HG03442 (cell line): ENCODE measurements at regions not wholly inside any gene's neighbourhood (a gene's known extent, or its start where the extent isn't known, plus 50 kb on each side); places are given as distances from the start of the nearest gene placed in this dataset.

ENCODE experiments used
- ATAC-seq: cut with Tn5 transposase; IDR thresholded peaks from one replicate; pipeline ENCODE4 v1.9.1; 2021; ENCODE audit warnings: mild to moderate bottlenecking, moderate library complexity; ENCODE audit not compliant: unreplicated experiment

DNA sequence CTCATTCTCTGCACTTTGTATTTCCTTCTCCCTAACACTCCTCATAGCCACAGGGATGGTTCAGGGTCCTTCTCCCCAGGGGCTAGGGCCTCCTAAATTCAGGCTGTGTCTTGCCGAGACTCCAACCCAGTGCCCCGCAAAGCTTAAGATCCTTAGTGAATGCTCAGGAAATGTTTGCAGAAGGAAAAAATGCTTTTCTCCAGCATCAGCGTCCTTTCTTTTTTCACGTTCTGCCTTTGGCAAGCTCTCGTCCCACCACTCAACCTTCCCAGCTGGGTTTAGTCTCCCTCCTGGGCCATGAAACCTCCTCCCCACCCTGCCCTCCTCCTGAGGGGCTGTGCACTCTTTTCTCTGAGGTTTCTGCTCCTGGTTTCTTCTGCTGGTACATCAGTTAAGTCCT lies 503.8 kb upstream of the B3GAT1 start:
- ATAC-seq, result no peak

DNA sequence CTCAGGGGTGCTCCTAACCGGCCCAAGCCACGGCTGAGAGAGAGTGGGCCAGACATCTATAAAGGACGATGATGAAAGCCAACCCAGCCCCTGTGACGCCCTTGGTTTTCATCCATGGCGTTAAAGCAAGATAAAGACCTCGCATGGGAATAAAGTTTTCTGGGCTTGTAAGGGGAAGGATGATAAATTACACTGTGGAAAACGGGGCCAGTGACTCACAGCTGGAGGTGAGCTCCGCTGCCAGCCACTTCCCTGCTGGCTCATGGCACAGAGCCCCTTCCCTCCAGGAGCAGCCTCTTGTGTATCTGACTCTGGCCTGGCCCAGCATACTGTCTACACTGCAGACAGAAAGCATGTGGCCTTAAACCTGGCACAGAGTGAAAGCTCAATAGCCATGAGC lies 503.2 kb upstream of the B3GAT1 start:
- ATAC-seq, result no peak

DNA sequence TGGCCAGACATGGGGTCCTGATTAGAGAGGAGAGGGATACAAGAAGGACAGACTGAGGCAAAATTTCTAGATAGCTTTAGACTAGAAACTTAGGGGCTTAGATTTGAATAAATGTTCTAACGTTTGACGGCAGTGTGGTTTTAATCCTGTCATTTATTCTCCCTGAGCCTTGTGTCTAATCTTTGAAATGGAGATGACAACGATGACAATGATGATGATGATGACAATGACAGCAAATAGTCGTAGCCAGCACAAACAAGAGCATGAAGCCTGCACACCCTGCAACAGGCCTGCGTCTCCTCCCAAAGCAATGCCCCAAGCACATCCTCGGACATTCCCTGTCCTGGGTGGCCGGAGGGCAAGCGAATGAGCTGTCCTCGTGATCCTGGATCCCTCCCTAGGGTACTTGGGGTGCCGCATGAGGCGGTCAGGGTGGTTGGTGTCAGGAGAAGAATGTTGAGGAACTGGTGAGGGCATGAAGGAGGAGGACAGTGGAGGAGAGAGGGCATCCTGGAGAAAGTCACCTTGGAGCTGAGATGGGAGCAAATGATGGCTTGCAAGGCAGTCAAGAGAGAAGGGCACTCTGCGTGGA lies 502.1 kb upstream of the B3GAT1 start:
- ATAC-seq, result no peak

DNA sequence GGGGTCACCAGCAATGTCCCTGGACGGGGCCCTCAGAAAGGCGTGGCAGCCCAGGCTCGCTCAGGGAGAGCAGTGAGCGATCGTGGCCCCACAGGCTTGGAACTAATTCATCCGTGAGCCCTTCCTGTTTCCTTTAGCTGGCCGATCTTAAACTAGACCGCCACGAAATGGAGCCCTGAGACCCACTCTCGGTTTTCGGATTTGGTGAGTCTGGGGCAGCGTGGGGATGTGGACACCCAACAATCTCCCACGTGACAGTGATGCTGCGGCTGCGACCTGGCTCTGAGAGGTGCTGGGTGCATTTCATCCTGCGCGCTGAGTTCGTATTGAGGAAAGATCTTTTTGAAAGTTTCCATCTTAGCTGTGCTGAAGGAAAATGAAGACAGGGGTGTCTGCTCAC lies 501.3 kb upstream of the B3GAT1 start:
- ATAC-seq, result no peak

DNA sequence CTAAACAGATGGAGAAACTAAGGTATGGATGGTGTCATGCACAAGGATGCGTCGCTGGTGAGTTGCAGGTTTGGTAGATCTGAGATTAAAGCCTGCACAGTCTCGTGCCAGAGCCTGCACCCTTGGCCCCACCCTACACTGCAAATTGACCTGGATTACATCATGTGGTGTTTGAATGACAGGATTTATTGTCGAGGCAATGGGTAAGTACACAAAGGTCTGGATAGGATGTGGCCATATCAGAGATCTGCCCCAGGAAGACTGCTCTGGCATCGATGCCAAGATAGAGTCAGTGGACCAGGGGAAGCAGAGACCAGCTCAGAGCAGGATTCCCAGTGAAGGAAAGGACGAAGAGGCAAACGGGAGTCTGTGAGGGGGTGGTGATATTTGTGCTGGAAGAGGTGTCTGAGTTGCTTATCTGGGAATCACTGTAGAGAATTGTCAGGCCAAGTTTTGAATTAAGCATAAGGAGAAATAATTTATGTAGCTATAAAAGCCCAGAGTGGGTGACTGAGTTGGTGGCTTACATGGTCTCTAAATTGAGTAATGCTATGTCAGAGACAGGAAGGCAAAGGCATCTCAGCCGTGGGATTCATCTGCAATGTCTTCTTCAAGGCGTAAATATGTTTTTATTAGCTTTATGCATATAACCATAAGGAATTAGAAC lies 499.6 kb upstream of the B3GAT1 start:
- ATAC-seq, result no peak

DNA sequence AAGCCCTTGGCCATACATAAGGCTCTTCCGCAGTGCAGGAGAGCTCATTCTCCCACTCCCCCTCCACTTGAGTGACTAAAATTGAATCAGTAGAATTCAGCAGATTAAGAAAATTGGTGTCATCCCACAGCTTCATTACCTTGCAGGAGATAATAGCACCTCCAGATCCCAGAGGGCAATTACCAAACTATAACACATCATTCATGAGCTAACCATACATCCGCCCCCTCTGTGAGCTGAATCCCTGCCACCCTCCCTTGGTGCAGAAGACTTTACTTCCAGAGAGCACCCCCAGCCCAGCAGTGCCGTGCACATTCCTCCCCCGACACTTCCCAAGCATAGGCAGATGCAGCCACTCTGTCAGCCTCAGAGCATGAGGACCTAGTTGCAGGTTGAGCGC lies 496.5 kb upstream of the B3GAT1 start:
- ATAC-seq, result no peak

DNA sequence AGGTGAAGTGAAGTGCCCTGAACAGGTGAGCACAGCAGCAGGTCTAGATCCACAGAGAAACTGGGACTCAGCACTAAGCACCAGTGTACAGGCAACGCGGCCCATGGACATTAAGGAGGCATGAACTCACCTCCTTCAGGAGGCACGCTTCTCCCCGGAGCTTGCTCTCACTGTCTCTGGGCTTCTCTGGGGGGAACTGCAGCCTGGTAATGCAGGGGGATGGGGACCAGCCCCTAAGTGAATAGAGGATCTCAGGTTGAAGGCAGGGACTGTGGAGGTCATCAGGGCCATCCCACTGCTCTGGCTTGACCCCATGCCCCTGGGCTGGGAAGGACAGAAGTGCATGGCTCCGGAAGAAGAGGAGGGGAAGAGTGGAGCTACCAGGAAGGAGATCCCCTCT lies 495.6 kb upstream of the B3GAT1 start:
- no peak for ATAC-seq

DNA sequence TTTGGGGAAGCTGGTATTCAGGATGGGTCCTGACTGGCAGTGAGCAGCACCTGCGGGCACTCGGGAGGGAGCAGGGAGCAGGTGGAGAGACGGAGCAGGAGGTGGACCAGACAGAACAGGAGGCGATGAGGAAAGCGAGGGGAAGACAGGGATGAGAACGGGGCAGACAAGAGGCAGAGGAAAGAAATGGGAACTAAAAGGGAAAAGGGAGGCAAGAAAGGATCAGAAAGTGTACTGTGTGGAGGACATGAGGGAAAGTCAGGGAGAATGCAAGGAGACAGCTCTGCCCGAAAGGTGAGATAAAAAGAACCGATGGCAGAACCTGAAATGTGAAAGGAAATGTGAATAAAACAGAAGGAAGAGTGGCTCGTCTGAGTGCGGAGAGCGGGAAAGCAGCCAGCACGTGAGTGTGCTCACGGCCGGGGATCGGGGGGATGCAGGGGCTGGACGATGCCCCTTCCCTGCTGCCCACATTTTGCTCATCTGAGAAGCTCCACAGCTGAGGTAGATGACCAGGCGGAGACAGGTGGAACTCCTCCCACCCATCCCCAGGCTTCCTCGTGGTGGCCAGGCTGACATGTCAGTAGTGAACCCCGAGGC lies 494.4 kb upstream of the B3GAT1 start:
- ATAC-seq, result no peak

DNA sequence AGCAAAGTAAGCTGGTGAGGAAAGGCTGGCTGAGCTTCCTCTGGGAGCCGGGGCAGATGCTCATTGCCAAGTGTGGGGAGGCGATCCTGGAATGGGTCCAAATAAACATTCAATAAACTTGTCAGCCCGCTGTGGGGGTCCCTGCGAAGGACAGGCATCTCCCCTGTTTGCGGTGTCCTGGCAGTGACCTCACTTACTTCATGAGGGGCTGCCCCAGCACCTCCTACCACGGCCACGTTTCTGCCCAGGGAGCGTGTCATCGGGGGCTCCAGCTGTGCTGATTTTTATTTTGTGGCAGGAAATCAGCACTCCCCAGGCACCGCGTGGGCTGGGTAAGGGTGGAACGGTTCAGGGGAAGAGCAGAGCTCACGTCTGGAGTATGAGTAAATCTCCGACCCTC lies 493.9 kb upstream of the B3GAT1 start:
- ATAC-seq, result no peak

DNA sequence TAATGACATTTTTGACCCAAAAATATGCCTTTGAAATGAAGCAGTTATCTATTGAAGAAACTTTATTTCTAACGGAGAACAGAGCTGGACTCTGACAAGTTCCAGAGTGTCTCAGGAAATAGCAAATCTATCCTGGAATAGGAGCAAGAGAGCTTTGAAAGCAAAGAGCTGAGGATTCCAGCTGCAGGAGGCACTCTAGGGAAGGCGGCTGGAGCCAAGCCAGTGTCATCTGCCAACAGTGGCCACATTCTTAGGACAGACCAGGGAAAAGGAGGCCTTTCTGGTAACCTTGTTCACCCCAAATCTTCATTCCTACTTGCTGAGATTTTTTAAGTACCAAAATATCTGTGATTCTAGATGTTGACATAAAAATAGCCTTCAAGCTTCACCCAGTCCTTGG lies 493.5 kb upstream of the B3GAT1 start:
- no peak for ATAC-seq

DNA sequence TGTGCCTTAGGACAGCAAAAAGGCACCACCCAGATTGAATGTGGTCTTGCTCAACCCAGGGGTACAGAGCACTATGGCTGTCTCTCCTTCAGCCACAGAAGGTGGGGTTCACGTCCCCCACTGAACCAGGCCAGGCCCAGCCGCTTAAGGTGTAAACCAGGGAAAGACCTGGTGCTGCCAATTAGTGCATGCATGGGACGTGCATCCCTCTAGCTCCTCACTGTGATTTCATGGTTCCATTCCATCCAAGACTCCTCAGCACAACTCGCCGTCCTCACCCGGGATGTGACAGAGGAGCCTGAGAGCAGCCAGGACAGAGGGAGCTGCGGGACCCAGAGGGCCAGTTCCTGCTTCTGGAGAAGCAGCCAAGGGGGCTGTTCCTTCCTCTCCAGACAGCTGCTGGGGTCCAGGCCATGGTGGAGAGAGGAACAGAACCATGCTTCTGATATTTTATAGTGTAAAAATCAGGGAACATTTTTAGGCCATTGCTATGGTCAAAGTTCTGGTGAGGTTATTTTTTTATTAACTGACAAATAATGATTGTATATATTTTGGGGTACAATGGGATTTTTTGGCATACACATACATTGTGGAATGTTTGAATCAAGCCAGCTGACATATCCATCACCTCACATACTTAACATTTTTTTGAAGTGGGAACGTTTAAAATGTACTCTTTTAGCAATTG lies 492.2 kb upstream of the B3GAT1 start:
- ATAC-seq, result no peak

DNA sequence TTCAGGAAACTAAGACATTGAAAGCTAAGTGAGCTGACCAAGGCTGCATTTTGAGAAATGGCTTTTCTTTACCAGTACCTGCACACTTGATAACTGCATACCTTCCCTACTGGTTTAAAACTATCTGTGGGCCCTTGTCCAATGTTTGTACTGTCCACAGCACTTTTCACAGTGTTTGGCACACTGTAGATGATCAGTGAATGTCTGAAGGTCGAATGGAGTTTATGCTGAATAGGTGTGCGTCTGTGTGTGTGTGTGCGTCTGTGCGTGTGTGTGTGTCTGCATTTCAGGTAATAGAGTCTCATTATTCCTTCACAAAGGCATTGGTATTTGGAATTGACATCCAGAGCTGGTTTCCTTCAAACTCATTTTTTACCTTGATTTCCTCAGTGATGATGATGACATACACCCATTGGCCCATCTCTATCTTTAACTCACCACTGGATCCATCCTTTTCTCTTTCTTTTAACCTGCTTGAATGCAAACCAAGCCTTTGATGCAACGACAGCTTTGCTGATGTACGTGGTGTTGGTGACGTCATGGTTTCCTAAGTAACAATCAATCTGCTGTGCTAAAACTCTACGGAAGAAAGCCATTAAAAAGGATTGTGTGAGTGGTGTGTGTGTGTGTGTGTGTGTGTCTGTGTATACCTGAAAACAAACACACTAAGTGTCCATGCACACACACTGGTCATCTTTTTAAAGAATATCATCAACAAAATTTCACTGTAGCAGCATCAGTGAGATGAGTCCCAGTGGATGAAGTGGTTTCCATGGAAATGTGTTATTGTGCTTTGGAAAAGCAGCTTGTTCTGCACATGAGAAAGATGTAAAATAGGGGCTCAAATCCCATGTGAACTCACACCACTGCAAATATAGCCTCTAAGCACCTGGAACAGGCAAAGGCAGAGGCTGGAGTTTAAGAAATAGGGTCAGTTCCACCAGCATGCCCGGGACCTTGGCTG lies 490.2 kb upstream of the B3GAT1 start:
- ATAC-seq, result no peak

DNA sequence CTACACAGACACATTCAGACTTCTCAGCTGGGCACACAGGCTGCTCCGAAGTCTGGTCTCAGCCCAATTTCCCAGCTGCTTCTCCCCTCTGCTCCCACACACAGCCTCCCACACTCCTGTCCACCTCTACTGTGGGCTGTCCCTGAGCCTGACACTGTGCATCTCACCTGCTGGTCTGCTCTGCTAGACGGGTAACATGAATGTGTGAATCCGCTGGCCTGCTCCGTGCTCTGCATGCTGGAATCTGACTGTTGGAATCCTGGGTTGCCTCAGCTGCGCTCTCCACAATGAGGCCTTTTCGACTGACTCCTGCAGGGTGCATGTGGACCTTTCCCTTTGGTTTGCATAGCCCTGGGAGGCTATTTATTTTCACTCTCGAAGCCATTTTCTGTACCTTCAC lies 489.5 kb upstream of the B3GAT1 start:
- no peak for ATAC-seq

DNA sequence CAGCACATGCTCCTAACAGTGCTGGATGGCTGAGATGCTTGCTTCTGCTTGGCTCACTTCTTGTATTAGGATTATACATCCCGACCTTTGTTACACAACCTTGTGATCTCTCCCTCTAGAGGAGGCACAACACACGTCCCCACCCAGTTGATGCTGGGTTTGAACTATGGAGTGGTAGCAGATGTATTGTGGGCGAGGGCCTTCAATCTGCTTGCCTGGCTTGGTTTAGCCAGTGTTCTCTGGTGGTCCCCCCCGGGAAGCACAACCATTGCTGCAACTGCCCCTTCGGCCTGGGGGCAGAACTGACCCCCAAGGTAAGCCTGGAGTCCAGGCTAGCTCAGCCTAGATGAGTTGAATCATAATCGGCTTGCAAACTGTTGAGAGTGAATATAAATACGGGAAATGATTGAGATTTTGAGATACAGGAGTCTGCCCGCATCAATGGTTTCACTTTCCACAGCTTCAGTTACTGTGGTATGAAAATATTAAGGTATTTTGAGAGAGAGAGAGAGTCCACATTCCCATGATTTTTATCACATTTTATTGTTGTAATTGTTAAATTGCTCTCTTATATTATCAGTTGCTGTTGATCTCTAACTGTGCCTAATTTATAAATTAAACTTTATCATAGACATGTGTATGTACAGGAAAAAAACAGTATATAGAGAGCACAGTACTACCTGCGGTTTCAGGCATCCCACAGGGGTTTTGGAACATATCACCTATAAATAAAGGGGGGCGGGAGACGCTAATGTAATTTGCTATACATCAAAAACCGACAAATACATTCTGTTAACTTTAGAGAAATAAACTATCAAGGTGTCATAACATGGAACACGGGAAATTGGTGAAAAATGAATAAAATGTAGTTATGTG lies 482.0 kb upstream of the B3GAT1 start:
- ATAC-seq, result no peak

DNA sequence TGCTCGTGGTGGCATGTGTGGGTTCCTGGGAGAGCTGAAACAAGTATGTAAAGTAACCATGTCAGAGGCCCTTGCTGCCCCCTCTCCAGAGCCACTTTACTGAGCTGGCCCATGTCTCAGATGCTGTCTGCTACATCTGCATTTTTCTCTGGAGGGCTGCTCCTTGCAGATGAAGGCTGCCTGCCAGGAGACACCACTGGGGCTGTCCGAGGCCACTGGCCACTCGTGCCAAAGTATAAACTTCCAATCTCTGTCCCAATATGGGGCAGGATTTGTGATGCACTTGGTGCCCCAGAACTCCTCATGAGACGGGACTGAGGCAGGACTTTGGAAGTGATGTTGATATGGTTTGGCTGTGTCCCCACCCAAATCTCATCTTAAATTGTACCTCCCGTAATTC lies 478.4 kb upstream of the B3GAT1 start:
- no peak for ATAC-seq

DNA sequence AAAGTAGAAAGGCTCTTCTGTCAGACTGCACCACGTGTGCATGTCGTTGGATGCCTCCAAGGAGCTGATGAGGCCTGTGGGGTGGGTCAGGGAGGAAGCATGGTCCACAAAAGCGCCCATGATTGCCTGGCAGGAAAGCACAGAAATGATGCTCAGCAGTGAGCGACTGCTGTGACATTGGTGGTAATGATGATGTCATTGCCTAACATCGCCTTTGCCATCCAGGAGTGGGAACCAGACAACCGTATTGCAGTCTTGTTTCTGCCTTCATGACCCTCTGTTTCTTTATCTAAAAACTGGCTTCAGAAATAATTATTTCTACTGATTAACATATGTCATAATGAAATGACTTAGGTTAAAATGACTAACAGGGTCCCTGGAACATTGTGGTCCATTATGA lies 477.8 kb upstream of the B3GAT1 start:
- ATAC-seq, result no peak

DNA sequence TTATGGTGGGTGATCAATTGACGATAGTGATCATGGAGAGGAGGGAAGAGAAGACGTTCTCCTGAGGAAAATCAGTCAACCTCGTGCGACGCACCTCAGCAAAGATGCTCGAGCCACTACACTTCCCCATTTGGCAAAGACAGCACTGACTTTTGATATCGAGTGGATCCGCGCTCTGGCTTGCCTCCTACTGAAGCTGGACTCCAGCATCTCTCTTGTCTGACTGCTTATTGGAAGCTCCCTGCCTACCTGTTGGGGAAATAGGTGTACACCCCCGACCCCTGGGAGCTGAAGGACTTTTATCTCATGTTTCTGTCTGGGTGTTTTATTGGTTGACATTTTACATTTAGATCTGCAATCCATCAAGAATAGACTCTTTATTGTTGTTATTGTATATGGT lies 476.8 kb upstream of the B3GAT1 start:
- no peak for ATAC-seq

DNA sequence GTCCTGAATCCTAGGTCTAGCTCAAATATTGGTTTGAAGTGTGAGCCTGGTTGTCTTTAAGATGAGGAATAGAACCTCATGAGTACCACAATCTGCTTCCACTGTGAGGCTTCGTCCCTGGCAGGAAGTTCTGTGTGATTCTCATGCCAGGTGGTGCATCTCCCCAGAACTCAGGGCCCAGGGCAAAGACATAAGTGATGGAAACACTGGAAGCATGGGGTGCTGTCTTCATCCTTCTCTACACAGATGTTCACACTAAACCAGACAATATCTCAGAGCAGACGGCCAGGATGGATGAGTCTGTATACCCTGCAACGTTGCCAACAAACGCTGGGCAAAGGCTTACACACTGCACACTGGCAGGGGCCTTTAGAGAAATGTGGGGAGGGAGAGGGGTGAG lies 475.9 kb upstream of the B3GAT1 start:
- ATAC-seq, result no peak

DNA sequence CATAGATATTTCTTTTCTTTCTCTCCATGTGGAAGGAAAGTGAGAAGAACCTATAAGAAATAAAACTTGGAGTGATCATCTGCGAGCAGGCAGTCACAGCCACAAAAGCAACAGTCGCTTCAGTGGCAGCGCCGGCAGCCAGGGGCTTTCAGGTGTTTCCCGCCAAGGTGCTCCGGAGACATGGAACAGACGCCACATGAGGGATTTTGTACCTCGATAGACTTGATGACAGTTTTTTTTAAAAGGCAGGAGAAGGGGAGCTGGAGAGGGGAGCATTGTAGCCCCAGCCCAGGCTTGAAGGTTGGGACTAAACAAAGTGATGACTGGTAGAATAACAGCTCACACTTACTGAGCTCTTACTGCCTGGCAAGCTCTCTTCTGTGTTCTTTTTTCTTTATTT lies 471.4 kb upstream of the B3GAT1 start:
- no peak for ATAC-seq

DNA sequence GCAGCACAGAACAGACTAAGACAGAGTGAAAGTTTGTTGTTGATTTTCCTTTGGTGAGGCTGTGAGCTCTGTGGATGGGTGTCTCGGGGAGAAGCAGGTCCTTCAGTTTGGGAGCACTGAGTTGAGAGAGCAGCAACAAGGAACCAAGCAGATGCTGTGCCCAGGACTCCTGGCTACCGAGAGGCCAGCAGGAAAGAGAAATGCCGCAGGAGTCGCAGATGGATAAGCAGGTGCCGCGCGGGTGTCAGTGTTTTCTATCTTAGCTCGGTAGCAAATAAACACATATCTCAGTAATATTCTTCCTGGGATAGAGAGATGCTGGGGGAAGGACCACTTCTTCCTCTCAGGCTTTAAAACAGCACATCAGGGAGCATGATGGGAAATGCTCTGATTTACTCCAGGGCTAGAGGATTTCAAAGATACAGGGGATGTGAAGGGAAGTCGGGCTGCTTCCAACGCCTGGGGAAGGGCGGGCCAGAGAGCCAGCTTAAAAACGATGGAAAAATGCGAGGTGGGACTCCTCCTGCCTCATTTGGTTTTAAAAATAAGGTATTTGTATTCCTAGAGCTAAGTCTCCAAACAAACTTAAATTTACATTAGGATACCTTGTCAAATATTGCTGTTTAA lies 470.7 kb upstream of the B3GAT1 start:
- no peak for ATAC-seq
